Kidney (tissue), 13 donors: ENCODE measurements at regions not wholly inside any gene's neighbourhood (a gene's known extent, or its start where the extent isn't known, plus 50 kb on each side); places are given as distances from the start of the nearest gene placed in this dataset.
"Not testable (repeated sequence)": the region's sequence is repeated elsewhere in the genome, so short reads cannot be mapped to it uniquely, and the experiment has no call there.

ENCODE experiments used
- DNase-seq, 5 donors: peaks; one replicate each; pipeline ENCODE4 v3.0.0-alpha.2; 2013 to 2020
- FAIRE-seq: peaks from 2 replicates; lab custom pipeline; 2012; peaks lifted over from hg19 to GRCh38; lab: Jason Lieb, UNC
- H3K27ac ChIP-seq, 2 donors: one replicate each; pipeline ENCODE4 v1.7.0; 2013; ENCODE audit warnings: low read depth in 2 of 2, low read length in 2 of 2, inconsistent platforms in 1 of 2
- H3K27me3 ChIP-seq: one replicate; pipeline ENCODE4 v1.7.1; 2013; ENCODE audit warnings: low read length, inconsistent platforms; ENCODE audit not compliant: control insufficient read depth, insufficient read depth
- H3K36me3 ChIP-seq, 3 donors: one replicate each; pipeline versions ENCODE4 v1.7.0 to v1.7.1; 2013; ENCODE audit warnings: low read length in 3 of 3, control low read depth in 1 of 3, inconsistent platforms in 1 of 3; ENCODE audit not compliant: insufficient read depth in 3 of 3, control insufficient read depth in 2 of 3
- H3K4me1 ChIP-seq, 3 donors: one replicate each; pipeline versions ENCODE4 v1.7.0 to v1.7.1; 2013; ENCODE audit warnings: low read length in 3 of 3, inconsistent platforms in 1 of 3, low read depth in 1 of 3; ENCODE audit not compliant: control insufficient read depth in 2 of 3, insufficient read depth in 2 of 3
- H3K4me3 ChIP-seq, 3 donors: one replicate each; pipeline versions ENCODE4 v1.7.0 to v1.8.1; 2013; ENCODE audit warnings: low read length in 3 of 3, control low read depth in 1 of 3, inconsistent platforms in 1 of 3
- H3K9ac ChIP-seq, 3 donors: one replicate each; pipeline versions ENCODE4 v1.7.0 to v1.7.1; 2013; ENCODE audit warnings: low read length in 3 of 3, control low read depth in 1 of 3, inconsistent platforms in 1 of 3
- H3K9me3 ChIP-seq, 3 donors: one replicate each; pipeline versions ENCODE4 v1.7.0 to v1.7.1; 2013; ENCODE audit warnings: low read length in 3 of 3, control low read depth in 1 of 3, inconsistent platforms in 1 of 3; ENCODE audit not compliant: control insufficient read depth in 2 of 3, insufficient read depth in 1 of 3
- CTCF ChIP-seq: IDR thresholded peaks from 3 replicates; pipeline ENCODE4 v1.5.1; 2012; ENCODE audit warnings: mild to moderate bottlenecking, moderate library complexity, borderline replicate concordance; ENCODE audit not compliant: insufficient read depth; ENCODE audit errors: extremely low read depth
- intact Hi-C: fragments of 100-400 bp; cut with DNase I; formaldehyde crosslinking; loops from one replicate; pipeline ENCODE4 v1.11.1; 2022
- donor health status: control.
- donor health status: control.
- donor health status: control.
- donor health status: control.
- donor health status: control.
- donor health status: DM: yes; HTN: yes; CAD: no.
- donor health status: Normal renal cell carcinoma (clear cell type).

GRCh38 chrX:959595-959994 is 252.9 kb downstream of the CRLF2 start:
- peaks cover 0 to 5% (median 4%) of the 10 kb centered on the region in 3 donors for H3K9me3 ChIP-seq
- no peaks in the 10 kb centered on the region for H3K27me3 ChIP-seq
- no peak for FAIRE-seq
- H3K4me1 ChIP-seq, result no peaks in the 10 kb centered on the region
- H3K27ac ChIP-seq, result no peak overlapping the region
- no peak overlapping the region for H3K4me3 ChIP-seq
- no peak for TF ChIP-seq CTCF
- H3K36me3 ChIP-seq, result no peaks in the 10 kb centered on the region
- no peak for DNase-seq
- H3K9ac ChIP-seq, result no peak overlapping the region
- intact Hi-C loops, result no loop called here

- H3K36me3 ChIP-seq, H3K9ac ChIP-seq, H3K4me1 ChIP-seq, H3K9me3 ChIP-seq, FAIRE-seq, intact Hi-C loops, H3K27ac ChIP-seq, H3K27me3 ChIP-seq, H3K4me3 ChIP-seq, DNase-seq: not testable (repeated sequence)
Observed at GRCh38 chrX:955168-955781, 257.2 kb downstream of the CRLF2 start.

- TF ChIP-seq CTCF, result no peak
- FAIRE-seq (no peak), DNase-seq (no peak)
- Histone ChIP-seq H3K36me3 (no peaks in the 10 kb centered on the region), H3K27ac (no peak overlapping the region), H3K4me3 (no peak overlapping the region), H3K27me3 (no peaks in the 10 kb centered on the region), H3K4me1 (no peaks in the 10 kb centered on the region), H3K9ac (no peak overlapping the region), H3K9me3 (peaks cover 0 to 5% (median 4%) of the 10 kb centered on the region in 3 donors)
- intact Hi-C loops, result no loop called here
Observed at GRCh38 chrX:953879-954482, 258.5 kb downstream of the CRLF2 start.

- DNase-seq (no peak), FAIRE-seq (no peak)
- Histone ChIP-seq H3K4me3 (no peak overlapping the region), H3K4me1 (no peaks in the 10 kb centered on the region), H3K27ac (no peak overlapping the region), H3K9ac (no peak overlapping the region), H3K27me3 (no peaks in the 10 kb centered on the region), H3K9me3 (peaks cover 4 to 5% (median 4%) of the 10 kb centered on the region in 3 donors), H3K36me3 (no peaks in the 10 kb centered on the region)
- no peak for TF ChIP-seq CTCF
- intact Hi-C loops, result no loop called here
Observed at GRCh38 chrX:952816-953215, 259.6 kb downstream of the CRLF2 start.

- FAIRE-seq, H3K9me3 ChIP-seq: not testable (repeated sequence)
Observed at GRCh38 chrX:947262-947661, 265.2 kb downstream of the CRLF2 start.

More at GRCh38 chrX:947262-947661, 265.2 kb downstream of the CRLF2 start:
- H3K27me3 ChIP-seq, DNase-seq, H3K9ac ChIP-seq, H3K36me3 ChIP-seq, H3K4me1 ChIP-seq, intact Hi-C loops, H3K4me3 ChIP-seq, H3K27ac ChIP-seq: not testable (repeated sequence)
